Mucosa of rectum (tissue), 2 donors: ENCODE measurements at regions not wholly inside any gene's neighbourhood (a gene's known extent, or its start where the extent isn't known, plus 50 kb on each side); places are given as distances from the start of the nearest gene placed in this dataset.
"Not testable (repeated sequence)": the region's sequence is repeated elsewhere in the genome, so short reads cannot be mapped to it uniquely, and the experiment has no call there.

ENCODE experiments used
- H3K27ac ChIP-seq, 2 donors: one replicate each; pipeline ENCODE4 v1.7.0; 2013; ENCODE audit warnings: inconsistent platforms in 2 of 2, low read depth in 2 of 2, low read length in 2 of 2
- H3K27me3 ChIP-seq, 2 donors: one replicate each; pipeline ENCODE4 v1.7.0; 2013; ENCODE audit warnings: low read length in 2 of 2; ENCODE audit not compliant: control insufficient read depth in 2 of 2, insufficient read depth in 2 of 2
- H3K36me3 ChIP-seq, 2 donors: one replicate each; pipeline ENCODE4 v1.7.0; 2013; ENCODE audit warnings: low read length in 2 of 2; ENCODE audit not compliant: control insufficient read depth in 2 of 2, insufficient read depth in 2 of 2
- H3K4me1 ChIP-seq, 2 donors: one replicate each; pipeline ENCODE4 v1.7.0; 2013; ENCODE audit warnings: low read length in 2 of 2, mild to moderate bottlenecking in 1 of 2; ENCODE audit not compliant: control insufficient read depth in 2 of 2, insufficient read depth in 2 of 2
- H3K4me3 ChIP-seq, 2 donors: one replicate each; pipeline ENCODE4 v1.7.0; 2013; ENCODE audit warnings: low read length in 2 of 2
- H3K9ac ChIP-seq, 2 donors: one replicate each; pipeline ENCODE4 v1.7.0; 2013; ENCODE audit warnings: low read length in 2 of 2, low read depth in 1 of 2, mild to moderate bottlenecking in 1 of 2
- H3K9me3 ChIP-seq, 2 donors: one replicate each; pipeline ENCODE4 v1.7.0; 2013; ENCODE audit warnings: low read length in 2 of 2; ENCODE audit not compliant: control insufficient read depth in 2 of 2
- donor health status: healthy.
- donor health status: Normal muscosa, but diverticular disease.

DNA sequence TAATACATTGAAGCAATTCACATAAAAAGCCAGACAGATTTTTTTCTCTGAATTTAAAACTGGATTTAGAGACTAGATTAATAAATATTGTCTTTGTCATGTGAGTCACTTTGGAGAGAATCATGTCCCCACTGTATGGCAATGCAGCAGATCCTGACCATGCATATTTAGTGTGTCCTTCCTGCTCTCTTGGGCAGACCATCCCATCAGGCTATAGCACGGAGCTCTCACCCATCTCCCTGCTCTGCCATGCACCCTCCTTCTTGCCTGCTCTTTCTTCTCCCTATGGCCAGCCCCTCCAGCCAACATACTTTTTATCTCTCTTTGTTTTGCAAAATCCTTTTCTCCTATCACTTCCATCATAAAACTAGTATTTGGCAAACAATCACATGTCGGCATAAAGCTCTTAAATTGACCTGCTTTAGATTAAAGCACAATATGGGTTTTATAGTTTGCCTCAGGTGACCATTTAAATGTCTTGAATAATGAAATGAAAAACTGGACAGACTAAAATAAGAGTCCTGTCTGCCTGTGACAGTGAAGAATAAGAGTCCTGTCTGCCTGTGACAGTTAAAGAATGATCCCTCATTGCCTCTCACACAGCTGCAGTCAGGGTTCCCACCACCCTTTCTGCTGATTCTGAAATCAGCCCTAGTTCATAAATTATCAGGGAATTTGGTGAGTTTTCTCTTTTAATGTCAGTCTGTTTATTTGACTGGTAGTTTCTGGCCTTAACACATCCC, 315.0 kb upstream of the PLGLB2 start:
- H3K4me3 ChIP-seq, H3K27ac ChIP-seq, H3K36me3 ChIP-seq, H3K4me1 ChIP-seq, H3K27me3 ChIP-seq, H3K9ac ChIP-seq, H3K9me3 ChIP-seq: not testable (repeated sequence)

DNA sequence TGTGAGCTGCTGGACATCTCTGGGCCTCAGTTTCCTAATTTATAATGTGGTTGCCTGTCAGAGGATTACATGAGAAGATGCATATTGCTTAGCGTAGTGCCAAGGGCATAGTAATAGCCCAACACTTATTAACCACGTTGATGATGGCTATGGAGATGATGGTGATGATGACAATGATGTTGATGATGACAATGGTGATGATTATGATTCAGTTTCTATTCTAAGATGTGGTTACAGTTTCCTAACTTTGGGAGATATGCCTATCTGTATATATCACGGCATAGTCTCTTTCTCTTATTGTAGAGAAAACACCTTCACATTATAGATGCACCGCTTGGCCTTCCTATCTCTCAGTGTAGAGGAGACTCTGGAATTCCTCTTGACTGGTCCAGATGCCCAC, 311.9 kb upstream of the PLGLB2 start:
- H3K27ac ChIP-seq, H3K9me3 ChIP-seq: not testable (repeated sequence)

GRCh38 chr2:87437701-87438260, 310.1 kb upstream of the PLGLB2 start:
- H3K9me3 ChIP-seq, H3K27me3 ChIP-seq, H3K9ac ChIP-seq, H3K4me3 ChIP-seq, H3K36me3 ChIP-seq, H3K27ac ChIP-seq, H3K4me1 ChIP-seq: not testable (repeated sequence)

More for the DNA sequence above, 311.9 kb upstream of the PLGLB2 start:
- not testable (repeated sequence) for H3K36me3 ChIP-seq, H3K4me1 ChIP-seq, H3K4me3 ChIP-seq, H3K27me3 ChIP-seq, H3K9ac ChIP-seq

- not testable (repeated sequence) for H3K27me3 ChIP-seq, H3K9ac ChIP-seq, H3K36me3 ChIP-seq, H3K27ac ChIP-seq, H3K9me3 ChIP-seq, H3K4me3 ChIP-seq, H3K4me1 ChIP-seq
Measured at GRCh38 chr2:87438780-87439454, 309.0 kb upstream of the PLGLB2 start.

DNA sequence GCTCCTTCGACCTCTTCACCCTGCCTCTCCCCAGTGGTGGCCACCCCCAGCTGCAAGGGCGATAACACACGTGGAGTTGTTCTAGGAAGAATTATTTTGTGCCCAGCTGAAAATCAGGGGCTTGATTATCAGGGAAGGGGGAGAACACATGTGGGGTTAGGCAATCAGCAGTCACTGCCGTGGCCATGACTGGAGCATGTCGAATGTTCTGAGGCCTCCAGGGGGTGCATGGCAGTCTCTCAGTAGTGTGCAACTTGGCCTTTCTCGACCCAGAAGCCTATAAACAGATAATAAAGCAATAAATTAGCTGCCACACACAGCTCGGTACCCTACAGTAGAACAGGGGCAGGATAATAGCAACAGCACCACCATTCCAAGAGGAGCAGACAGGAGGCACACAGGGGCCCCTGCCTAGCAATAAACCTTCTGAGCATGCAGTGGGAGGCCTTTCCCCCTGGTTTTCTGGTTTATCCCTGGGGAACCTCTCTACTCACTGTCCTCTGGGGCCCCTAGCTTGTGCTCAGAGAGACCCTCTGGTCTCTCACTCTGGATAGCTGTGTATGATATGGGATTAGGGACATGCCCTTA, 308.2 kb upstream of the PLGLB2 start:
- H3K4me1 ChIP-seq, H3K36me3 ChIP-seq, H3K27ac ChIP-seq, H3K27me3 ChIP-seq, H3K9ac ChIP-seq, H3K9me3 ChIP-seq, H3K4me3 ChIP-seq: not testable (repeated sequence)

- H3K9me3 ChIP-seq, H3K27me3 ChIP-seq, H3K36me3 ChIP-seq, H3K4me1 ChIP-seq, H3K9ac ChIP-seq, H3K4me3 ChIP-seq, H3K27ac ChIP-seq: not testable (repeated sequence)
Measured at GRCh38 chr2:87440650-87441049, 307.2 kb upstream of the PLGLB2 start.

- not testable (repeated sequence) for H3K9me3 ChIP-seq, H3K27me3 ChIP-seq, H3K36me3 ChIP-seq, H3K27ac ChIP-seq, H3K4me1 ChIP-seq, H3K4me3 ChIP-seq, H3K9ac ChIP-seq
Measured at GRCh38 chr2:87441375-87441774, 306.5 kb upstream of the PLGLB2 start.

DNA sequence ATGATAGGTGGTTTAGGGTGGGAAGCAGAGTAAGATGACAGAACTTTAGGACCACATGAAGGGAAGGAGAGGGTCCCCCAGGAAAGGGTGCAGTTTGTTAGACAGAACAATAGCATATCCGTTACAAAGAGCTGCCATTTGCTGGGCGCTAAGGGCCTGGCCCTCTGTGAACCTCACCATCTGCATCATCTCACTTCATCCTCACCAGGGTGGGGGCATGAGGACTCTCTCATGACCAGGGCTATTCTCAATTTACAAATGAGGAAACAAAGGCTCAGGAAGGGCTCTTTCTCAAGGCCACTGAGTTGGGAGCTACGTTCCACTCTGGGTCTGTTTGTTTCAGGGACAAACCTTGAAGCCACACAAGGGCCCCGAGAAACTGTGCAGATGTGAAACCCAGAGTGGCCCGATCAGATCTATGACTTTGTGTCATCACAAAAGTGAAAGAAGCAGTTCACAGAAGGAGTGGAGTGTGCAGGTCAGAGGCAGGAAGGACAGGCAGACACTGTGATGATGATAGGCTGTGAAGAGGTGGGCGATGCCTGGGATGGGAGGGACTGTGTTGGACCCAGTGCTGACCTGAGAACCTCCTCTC, 304.8 kb upstream of the PLGLB2 start:
- not testable (repeated sequence) for H3K4me3 ChIP-seq, H3K27me3 ChIP-seq, H3K9me3 ChIP-seq, H3K36me3 ChIP-seq, H3K4me1 ChIP-seq, H3K27ac ChIP-seq, H3K9ac ChIP-seq

- not testable (repeated sequence) for H3K36me3 ChIP-seq, H3K9me3 ChIP-seq, H3K4me1 ChIP-seq, H3K27ac ChIP-seq, H3K9ac ChIP-seq, H3K4me3 ChIP-seq, H3K27me3 ChIP-seq
Measured at GRCh38 chr2:87444951-87445350, 302.9 kb upstream of the PLGLB2 start.

- H3K27ac ChIP-seq, H3K4me3 ChIP-seq, H3K27me3 ChIP-seq, H3K9me3 ChIP-seq, H3K4me1 ChIP-seq, H3K9ac ChIP-seq, H3K36me3 ChIP-seq: not testable (repeated sequence)
Measured at GRCh38 chr2:87445613-87446312, 302.1 kb upstream of the PLGLB2 start.
